ENCODE measurements at regions not wholly inside any gene's neighbourhood (a gene's known extent, or its start where the extent isn't known, plus 50 kb on each side); places are given as distances from the start of the nearest gene placed in this dataset.

DNA sequence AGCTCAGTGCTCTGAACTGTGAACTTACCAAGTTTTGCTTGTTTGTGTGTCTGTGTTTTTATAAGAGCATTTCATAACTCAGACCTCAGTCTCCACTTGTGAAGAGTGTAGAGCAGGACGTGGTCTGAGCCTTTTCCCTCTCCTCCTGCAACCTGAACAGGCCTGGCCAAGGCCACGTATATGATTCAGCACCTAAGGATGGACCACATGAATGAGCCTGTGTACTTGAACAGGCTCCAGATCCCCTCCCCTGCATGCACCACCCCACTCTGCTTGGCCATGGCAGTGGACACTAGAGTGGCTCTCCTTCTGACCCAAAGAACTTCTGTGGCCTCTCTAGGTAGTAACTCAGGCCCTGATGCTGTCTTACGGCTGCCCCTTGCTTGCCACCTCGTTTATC is 125.9 kb upstream of the FSTL4 start:
- peak; percentile 8 for DNase-seq (ENCODE audit: low spot score)

DNA sequence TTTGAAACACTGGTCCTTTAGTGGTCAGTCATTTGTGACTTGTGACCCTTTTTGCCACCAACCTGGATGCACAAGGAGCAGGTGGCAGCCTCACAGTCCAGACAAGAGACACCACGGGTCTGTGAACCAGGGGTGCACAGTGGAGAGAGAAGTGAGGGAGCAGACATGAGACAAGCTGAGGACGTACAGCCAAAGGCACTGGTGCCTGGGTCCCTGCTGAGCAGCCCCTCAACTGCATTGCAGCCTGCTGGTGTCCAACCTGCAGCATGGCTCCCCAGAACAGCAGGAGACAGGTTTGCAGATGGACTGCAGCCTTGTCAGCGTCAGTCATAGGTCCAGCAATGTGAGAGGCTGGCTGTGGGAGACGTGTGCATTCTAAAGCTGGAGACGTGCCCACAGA is 124.2 kb upstream of the FSTL4 start:
- DNase-seq (ENCODE audit: low spot score), result no peak

DNA sequence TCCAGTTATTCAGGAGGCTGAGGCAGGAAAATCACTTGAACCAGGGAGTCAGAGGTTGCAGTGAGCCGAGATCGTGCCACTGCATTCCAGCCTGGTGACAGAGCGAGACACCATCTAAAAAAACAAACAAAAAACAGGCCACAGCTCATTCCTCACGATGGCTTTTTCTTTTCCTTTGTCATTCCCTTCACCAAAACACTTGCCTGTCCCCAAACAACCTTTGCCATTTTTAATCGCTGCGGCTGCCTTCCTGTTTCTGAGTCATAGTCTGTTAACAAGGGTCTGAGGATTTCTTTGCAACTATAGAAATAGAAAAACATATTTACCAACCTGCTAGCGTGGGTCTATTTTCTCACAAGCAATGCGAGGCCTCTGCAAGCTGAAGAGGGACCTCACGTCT is 123.0 kb upstream of the FSTL4 start:
- peak; percentile 60 for DNase-seq (ENCODE audit: low spot score)

DNA sequence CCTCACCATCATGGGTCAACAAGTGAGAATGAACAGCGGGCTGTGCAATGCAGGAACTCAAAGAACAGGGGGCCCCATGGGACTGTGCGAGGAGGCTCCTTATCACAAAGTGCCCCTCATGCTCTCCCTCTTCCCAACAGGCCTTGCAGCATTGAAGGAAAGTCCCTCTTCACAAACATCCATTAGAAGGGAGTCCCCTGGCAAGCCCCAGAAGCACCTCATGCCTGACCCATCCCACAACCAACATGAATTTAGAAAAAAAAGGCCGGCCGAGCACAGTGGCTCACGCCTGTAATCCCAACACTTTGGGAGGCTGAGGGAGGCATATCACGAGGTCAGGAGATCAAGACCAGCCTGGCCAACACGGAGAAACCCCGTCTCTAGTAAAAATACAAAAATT is 122.6 kb upstream of the FSTL4 start:
- no peak for DNase-seq (ENCODE audit: low spot score)

DNA sequence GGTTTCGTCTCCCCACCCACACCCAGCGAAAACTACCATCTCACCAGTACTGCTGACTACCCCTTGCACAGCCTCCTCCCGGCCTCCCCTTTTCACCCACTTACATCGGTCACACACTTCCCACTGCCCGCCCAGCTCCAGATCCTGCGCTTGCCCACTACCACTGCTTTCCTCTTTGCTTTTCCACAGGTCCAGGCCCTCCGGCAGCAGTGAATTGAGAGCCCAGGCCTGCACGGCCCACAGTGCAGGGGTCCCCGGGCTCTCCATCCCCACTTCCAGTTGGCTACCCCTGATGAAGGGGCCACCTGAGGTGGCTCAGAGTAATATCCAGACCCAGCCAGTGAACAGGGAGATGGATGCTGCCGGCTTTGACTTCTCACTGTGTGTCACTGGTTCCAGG is 120.2 kb upstream of the FSTL4 start:
- no peak for DNase-seq (ENCODE audit: low spot score)

DNA sequence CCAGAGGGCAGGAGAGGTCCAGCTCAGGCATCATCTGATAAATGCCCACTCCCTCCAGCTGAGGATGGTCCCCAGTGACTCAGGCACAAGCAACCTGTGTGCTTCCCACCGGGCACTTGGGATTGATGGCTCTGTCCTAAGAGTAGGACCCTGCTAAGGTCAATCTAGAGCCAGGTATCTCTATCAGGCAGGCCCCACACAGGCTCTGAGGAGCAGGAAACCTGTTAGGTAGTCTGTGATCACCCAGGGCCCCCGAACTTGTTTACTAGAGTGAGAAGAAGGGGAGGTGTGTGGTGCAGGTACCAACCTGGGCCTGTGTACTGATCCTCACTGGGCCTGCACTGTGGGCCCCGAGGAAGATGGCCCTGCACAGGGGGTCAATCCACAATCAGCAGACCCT is 119.6 kb upstream of the FSTL4 start:
- DNase-seq (ENCODE audit: low spot score), result no peak

DNA sequence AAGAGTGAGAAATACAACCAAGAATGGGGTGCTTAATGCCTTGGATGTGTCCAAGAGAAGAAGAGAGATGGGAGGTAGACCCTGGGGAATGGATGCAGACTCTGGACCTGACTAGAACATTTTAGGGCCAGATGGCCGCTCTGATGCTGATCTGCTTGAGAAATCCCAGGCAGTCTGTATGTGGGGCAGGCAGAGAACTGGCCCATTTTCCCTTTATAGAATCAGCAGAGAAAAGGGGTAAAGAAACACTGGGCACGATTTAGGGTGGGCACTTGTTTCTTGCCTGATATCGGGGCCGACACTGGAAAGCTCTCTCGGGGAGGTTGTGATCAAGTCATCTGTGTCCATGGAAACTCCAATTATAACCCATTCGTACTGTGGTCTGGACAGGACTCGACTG is 118.5 kb upstream of the FSTL4 start:
- DNase-seq (ENCODE audit: low spot score), result no peak

DNA sequence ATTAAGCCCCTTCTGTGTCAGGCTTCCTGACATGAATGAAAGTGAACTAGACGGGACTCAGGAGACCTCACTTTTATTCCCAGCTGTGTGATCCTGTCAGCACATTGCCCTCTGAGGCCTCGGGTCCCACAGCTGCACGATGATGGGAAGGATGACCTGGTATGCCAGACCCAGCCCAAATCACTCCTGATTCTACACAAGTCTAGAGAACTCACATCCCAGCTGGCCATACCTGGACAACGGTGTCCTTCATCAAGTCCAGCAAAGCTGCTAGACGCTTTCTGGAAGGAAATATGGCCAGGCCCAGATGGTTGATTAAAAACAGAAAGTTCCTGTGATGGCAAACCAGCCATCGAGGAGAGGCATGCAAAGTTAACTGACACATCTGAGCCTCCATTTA is 118.0 kb upstream of the FSTL4 start:
- DNase-seq (ENCODE audit: low spot score), result no peak

DNA sequence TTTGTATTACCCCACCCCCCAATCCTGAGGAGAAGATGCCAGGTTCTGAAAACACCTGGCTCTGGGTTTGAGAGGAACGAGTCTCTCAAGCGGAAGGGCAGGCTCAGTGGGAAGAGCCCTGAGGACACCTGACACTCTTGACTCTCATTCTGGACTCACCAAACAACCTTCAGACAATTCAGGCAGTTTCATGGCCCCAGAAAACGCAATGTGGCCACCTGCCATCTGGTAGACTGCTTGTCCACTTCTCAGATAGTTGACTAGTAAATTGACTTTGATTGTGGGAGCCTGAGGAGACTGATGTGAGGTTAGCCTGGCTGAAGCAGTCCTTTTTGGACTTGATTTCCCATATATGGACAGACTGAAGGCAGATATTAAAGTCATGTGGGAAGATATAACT is 117.5 kb upstream of the FSTL4 start:
- DNase-seq (ENCODE audit: low spot score), result no peak

DNA sequence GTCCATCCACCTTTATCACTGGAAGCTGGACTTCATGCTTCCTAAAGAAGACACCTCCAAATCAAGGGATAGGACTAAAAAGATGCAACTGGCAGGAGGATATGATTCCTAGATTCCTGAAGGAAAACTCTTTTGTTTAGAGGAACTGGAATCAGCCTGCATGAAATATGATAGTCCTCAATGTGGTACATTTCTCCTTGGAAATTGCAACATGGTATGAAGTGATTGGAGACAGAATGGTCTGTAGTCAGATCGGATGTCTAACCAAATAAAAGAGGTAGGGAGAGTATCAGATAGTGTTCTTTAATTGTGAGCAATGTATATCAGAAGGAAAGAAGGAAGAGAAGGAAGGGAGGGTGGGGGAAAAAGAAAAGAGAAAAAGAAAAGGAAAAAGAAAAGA is 116.1 kb upstream of the FSTL4 start:
- DNase-seq (ENCODE audit: low spot score), result no peak

DNA sequence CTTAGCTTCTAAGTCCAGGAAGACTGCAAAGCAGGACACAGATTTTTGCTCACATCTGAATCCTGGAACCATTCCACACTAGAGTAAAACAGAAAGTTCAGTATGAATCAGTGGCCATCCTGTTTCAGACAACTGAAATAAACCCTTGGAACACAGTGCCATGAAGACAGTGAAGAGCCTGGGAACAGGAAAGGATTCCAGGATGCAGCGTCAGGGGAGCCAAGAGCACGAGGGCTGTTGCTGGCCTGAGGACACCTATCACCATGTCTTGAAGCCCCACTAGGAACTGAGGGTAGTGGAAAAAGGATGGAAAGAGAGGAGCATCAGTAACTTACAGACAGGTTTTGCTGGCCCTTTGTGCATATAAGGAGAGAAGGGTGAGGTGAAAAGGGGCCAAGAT is 115.3 kb upstream of the FSTL4 start:
- DNase-seq (ENCODE audit: low spot score), result no peak

DNA sequence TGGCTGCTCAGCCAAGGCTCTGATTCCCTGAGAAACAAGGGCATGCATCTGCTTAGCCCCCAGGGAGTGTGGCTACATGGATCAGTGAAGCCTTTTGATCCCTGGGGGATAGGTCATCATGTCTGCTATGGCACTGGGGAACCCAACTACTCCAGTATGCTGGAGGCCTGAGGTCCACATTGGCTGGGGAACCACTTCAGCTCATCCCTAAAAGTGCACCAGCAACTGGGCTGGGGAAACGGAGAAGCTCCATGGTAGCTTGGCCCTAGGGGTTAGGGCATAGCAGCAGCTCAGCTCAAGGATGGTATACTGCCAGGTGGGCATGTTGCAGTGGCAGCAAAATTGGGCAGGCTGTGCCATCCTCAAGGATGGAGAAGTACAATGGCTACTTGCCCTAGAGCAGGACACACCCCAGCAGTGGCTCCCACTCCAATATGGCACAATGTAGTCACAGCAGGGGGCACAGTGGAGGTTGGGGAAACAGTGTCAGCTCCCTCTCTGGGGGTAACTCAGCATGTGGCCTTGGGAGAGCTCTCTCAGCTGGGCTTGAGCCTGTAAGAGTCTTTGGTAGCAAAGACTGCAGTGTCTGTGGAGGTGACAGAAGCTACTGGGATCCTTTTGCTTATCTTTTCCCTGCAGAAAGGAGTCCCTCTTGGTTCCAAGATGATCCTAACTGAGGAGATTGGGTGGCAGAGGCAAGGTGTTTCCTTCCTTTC is 111.5 kb upstream of the FSTL4 start:
- DNase-seq (ENCODE audit: low spot score), result no peak

DNA sequence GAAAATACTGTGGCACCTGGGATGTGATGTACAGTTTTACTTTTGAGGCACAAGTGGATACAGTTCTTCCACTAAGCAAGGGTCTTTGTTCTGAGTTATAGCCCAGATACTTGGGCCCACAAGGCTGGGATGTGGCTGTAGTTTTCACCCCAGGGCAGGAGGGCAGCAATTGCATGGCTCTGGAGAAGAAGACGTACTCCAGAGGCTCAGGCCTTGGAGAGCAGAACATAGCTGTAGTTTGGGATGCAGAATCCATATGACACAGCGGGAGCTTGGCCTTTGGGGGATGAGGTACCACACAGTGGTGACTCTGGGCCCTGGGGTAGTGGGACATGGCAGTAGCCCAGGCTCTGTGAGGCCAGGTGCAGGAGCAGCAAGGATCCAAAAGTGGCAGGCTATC is 110.8 kb upstream of the FSTL4 start:
- no peak for DNase-seq (ENCODE audit: low spot score)

DNA sequence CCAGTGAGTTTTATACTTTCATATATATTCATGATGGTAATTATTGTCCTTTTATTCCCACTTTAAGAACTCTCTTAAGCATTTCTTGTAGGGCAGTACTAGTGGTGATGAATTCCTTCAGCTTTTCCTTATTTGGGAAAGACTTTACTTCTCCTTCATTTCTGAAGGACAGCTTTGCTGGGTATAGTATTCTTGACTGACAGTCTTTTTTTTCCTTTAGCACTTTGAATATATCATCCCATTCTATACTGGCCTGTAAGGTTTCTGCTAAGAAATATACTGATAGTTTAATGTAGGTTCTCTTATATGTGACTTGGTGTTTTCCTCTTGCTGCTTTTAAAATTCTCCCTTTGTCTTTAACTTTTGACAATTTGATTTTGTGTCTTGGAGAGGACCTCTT is 109.0 kb upstream of the FSTL4 start:
- DNase-seq (ENCODE audit: low spot score), result no peak

DNA sequence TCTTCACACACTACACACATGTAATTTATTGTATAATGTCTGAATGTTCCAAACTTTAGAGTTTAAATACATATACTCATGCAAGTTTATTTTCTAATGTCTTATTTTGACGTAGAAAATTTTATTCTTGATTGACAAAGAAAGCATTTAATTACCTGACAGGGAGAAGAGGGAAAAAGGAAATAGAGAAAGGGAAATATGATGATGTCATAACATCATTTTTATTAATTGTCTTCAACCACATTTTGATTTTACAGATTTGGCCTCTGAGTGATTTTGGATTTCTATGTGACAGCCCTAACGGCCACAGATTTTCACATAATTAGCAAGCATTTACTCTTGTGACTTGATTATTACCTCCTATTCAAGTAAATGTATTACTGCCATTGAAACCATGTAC is 106.1 kb upstream of the FSTL4 start:
- no peak for DNase-seq (ENCODE audit: low spot score)

DNA sequence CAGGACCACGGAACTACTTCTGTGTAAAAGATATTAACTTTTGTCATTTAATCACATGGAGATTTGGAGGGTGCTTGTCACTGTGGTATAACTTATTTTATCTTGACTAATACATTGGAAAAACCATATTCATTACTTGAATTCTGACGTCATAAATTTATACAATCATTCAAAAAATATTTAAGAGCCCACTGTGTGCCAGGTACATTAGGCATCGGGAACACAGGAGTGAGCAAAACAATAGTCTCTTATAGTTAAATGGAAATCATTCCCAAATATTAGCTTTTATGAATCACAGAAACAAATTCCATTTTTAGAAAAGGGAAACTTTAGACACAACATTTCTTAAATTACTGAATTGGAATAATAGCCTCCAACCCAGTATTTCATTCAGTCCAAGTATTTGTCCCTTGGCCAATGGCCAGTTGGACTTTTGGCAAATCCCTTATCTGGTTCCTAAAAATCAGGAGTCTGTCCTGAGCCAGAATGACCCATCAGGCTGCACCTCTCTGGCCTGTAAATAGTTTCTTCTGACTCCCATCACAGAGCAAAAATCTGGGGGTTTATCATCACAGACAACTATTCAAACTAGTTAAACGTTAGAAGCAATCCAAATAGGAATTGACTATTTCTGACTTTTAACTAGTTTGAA is 104.3 kb upstream of the FSTL4 start:
- DNase-seq (ENCODE audit: low spot score), result no peak

DNA sequence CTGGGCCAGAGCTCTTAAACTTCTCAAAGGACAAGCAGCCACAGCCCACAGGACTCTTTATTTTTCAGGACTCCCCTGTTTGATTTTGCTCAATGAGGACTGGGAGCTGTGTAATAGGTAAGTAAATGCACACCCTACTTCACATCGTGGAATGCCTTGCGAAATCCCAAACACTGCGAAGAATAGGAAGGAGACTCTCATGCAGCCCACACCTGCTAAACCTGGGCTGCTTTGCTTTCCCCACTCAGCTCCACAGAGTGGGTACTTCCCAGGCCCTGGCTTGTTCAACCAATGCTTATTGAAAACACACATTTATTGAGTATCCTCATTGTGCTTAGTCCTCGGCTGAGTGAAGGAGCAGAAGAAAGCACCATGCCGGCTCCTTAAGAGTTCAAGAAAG is 103.3 kb upstream of the FSTL4 start:
- no peak for DNase-seq (ENCODE audit: low spot score)

DNA sequence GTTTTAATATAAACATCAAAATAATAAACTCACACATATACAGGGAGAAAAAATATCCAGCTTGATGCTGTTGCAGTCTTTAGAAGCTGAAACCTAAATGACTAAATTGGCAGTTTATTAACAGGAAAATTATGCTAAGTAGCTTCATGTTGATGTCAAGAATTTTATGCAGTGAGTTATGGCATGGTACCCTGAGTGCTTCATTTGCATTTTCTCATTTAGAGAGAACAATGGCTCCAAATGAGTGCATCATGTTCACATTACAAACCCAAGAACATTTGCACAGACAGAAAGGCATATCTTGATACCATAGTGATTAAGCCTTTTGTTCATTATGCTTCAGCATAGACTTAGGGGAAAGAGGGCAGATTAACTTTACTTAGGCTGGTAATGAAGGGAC is 102.9 kb upstream of the FSTL4 start:
- DNase-seq (ENCODE audit: low spot score), result no peak

DNA sequence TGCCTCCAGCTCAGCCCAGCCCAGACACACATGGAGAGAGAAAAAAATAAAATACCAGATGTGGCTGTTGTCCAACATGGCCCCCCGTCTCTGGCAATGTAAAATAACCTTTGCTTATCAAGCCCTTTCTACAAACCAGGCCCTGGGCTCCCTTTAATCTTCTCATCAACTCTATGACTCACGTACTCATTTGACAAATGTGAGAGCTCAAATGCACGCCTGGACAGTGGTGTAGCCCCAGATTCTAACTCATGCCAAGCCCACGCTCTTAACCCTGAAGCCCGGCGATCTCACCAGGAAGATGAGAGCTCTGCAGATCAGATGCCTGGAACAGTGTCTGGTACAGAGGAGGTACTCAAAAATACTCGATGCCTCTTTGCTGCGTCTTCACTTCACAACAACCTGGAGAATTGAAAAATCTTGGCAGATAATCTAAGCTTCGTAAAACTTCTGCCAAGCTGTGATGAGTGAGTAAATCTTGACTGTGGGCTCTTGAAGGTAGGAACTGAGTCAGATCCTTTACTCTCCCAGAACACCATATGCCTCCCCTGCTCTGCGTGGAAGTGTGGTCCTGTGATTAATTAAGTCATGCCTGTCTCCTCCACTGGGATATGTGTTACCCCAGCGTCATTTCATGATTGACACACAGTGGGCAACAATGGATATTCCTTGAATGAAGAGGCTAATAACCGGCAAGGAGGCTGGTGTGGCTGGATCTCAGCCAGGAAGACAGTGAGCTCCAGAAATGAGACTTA is 102.0 kb upstream of the FSTL4 start:
- DNase-seq (ENCODE audit: low spot score), result peak; percentile 41

DNA sequence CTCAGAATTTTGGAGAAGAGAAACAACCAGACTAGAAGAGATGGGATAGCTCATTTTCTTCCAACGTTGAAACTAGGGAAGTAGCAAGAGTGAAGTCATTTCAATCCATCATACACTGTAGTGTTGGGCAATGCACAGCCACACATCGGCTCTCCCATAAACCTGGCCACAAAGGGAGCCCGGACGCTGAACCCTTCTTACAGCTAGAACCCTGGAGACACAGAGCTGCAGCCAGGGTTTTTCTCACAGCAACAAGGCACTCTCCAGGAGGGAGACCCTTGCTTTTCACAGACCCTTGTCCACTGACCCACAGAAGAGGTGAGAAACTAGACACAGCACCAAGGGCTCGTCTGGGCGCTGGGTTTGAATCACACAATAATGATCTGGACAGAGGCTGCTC is 101.4 kb upstream of the FSTL4 start:
- DNase-seq (ENCODE audit: low spot score), result no peak

DNA sequence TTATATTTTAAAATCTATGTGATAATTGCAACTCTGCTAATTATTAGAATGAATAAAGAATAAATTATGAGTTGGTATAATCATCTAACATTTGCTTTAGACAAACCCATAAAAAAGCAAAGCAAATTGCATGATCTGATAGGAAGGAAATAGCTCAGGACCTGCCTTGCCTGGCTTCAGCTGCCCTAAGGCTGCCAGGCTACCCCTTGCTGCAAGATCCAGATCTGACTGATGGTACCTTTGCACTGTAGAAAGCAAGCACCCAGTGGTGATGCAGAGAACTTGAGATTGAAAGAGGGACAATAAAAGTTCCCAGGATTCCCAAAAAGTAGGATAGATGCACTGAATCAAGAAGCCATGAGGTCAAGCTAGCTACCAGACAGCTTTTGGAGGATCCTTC is 100.9 kb upstream of the FSTL4 start:
- DNase-seq (ENCODE audit: low spot score), result no peak

DNA sequence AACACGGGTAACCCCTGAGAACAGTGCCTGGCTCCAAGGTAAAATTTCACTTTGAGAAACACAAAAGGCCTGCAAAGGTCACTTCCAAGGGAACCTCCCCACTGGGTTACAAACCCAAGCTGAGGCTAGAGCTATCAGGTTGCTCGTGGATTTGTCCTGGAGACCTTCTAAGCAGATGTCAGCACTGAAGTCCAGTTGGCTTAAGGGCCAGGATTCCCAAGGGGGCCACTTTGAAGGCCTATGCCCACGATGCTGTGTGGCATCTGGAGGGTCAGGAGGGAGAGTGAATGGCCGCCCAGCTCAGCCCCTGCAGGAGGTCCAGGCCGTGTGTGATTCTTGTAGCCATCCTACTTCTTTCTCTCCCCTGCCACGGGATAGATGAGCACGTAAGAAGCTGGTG is 100.2 kb upstream of the FSTL4 start:
- DNase-seq (ENCODE audit: low spot score), result no peak

DNA sequence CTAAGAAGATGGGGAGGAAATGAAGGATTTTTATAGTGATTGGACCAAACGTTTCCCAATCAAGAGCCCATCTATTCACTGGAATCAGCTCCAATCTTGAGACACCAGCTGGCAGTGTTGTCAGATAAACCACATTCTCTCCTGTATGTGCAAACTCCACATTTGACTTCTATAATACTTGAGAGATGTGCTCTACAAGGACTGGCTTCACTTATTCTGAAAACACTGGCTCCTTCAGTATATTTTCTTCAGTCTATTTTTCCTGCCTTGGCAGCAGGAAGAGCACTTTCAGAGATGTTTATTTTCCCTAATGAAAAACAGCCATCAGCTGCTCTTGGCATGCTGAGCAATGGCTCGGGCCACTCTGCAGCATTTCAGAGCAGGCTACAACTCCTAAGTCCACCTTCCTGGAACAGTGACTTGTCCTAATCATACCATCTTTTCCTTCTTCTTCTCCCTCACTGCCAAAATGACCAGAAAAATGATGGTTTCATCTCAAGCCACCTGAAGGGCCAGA is 96.9 kb upstream of the FSTL4 start:
- no peak for DNase-seq (ENCODE audit: low spot score)

Measured in A172 (cell line).